ENCODE measurements at regions not wholly inside any gene's neighbourhood (a gene's known extent, or its start where the extent isn't known, plus 50 kb on each side); places are given as distances from the start of the nearest gene placed in this dataset.

GRCh38 chr18:35797948-35798347, 174.5 kb upstream of the RMP24 start:
- TF ChIP-seq CTCF (conservative IDR thresholded peaks at IDR 0.05 in 1 of 2, IDR thresholded peaks at IDR 0.05 in 1 of 2; ENCODE audit: extremely low read depth in 1 of 2, insufficient read depth in 1 of 2, low read depth in 1 of 2, low read length in 2 of 2) = no peak
- no peak for TF ChIP-seq EZH2 (IDR thresholded peaks at IDR 0.05; ENCODE audit: borderline replicate concordance, low read length)

Data from mammary epithelial cell (primary cell).